Keratinocyte (primary cell): ENCODE measurements at regions not wholly inside any gene's neighbourhood (a gene's known extent, or its start where the extent isn't known, plus 50 kb on each side); places are given as distances from the start of the nearest gene placed in this dataset.

Experiments used
- DNase-seq: peaks from one replicate; pipeline ENCODE4 v3.0.0-alpha.2; 2011; ENCODE audit warnings: low read depth, missing footprints, low spot score
- FAIRE-seq: peaks from 2 replicates; lab custom pipeline; 2011; peaks lifted over from hg19 to GRCh38; lab: Jason Lieb, UNC
- H2AFZ ChIP-seq: 2 replicates; pipeline ENCODE4 v1.6.0; 2012; ENCODE audit warnings: low read length, control low read depth, inconsistent platforms; ENCODE audit not compliant: control insufficient read depth
- H3K27ac ChIP-seq: 2 replicates; pipeline ENCODE4 v1.5.1; 2011; ENCODE audit warnings: low read length; ENCODE audit not compliant: control insufficient read depth, insufficient read depth
- H3K27me3 ChIP-seq: 3 replicates; pipeline ENCODE4 v1.6.0; 2011; ENCODE audit warnings: low read length; ENCODE audit not compliant: control insufficient read depth, insufficient read depth; ENCODE audit errors: extremely low read depth
- H3K36me3 ChIP-seq, 2 experiments: 2 replicates in 1 of 2; 3 replicates in 1 of 2; pipeline ENCODE4 v1.5.1; 2011; ENCODE audit warnings: low read length in 2 of 2, mild to moderate bottlenecking in 1 of 2; ENCODE audit not compliant: control insufficient read depth in 2 of 2, insufficient read depth in 2 of 2; ENCODE audit errors: extremely low read depth in 1 of 2
- H3K4me1 ChIP-seq: 3 replicates; pipeline ENCODE4 v1.5.1; 2011; ENCODE audit warnings: low read length; ENCODE audit not compliant: control insufficient read depth, insufficient read depth; ENCODE audit errors: extremely low read depth
- H3K4me2 ChIP-seq: 3 replicates; pipeline ENCODE4 v1.6.0; 2011; ENCODE audit warnings: low read depth, low read length; ENCODE audit not compliant: control insufficient read depth, insufficient read depth; ENCODE audit errors: extremely low read depth
- H3K4me3 ChIP-seq, 3 experiments: fragments of 200-600 bp in 1 of 3; sonication (generic) in 1 of 3; 2 replicates in 2 of 3; 3 replicates in 1 of 3; pipeline ENCODE4 v1.5.1; 2011 to 2016; ENCODE audit warnings: low read length in 3 of 3, mild to moderate bottlenecking in 3 of 3, control low read depth in 2 of 3, inconsistent platforms in 1 of 3, low read depth in 1 of 3, mixed read lengths in 1 of 3, mixed run types in 1 of 3, moderate library complexity in 1 of 3; ENCODE audit not compliant: control insufficient read depth in 2 of 3, insufficient read depth in 2 of 3; ENCODE audit errors: extremely low read depth in 1 of 3
- H3K79me2 ChIP-seq: 2 replicates; pipeline ENCODE4 v1.6.0; 2012; ENCODE audit warnings: low read length; ENCODE audit not compliant: control insufficient read depth, insufficient read depth
- H3K9ac ChIP-seq: 3 replicates; pipeline ENCODE4 v1.6.0; 2011; ENCODE audit warnings: low read length; ENCODE audit not compliant: control insufficient read depth, insufficient read depth; ENCODE audit errors: extremely low read depth
- H3K9me1 ChIP-seq: 3 replicates; pipeline ENCODE4 v1.6.0; 2011; ENCODE audit warnings: low read length; ENCODE audit not compliant: control insufficient read depth, insufficient read depth; ENCODE audit errors: extremely low read depth
- H3K9me3 ChIP-seq: 2 replicates; pipeline ENCODE4 v1.5.1; 2012; ENCODE audit warnings: low read depth, low read length; ENCODE audit not compliant: control insufficient read depth
- H4K20me1 ChIP-seq: 3 replicates; pipeline ENCODE4 v1.6.0; 2011; ENCODE audit warnings: low read length; ENCODE audit not compliant: control insufficient read depth, insufficient read depth; ENCODE audit errors: extremely low read depth
- CTCF ChIP-seq, 3 experiments: IDR thresholded peaks in 1 of 3; conservative IDR thresholded peaks in 1 of 3; optimal IDR thresholded peaks in 1 of 3; 2 replicates in 2 of 3; 3 replicates in 1 of 3; pipeline versions ENCODE3 to v1.5.1; 2011; ENCODE audit warnings: low read length in 3 of 3, mild to moderate bottlenecking in 3 of 3, moderate library complexity in 2 of 3, control low read depth in 1 of 3, inconsistent platforms in 1 of 3; ENCODE audit not compliant: insufficient read depth in 2 of 3; ENCODE audit errors: extremely low read depth in 1 of 3
- EZH2 ChIP-seq: IDR thresholded peaks from one replicate; pipeline ENCODE4 v1.6.1; 2012; ENCODE audit warnings: inconsistent platforms, mild to moderate bottlenecking, low read length, moderate library complexity
- dilution Hi-C: fragments of 300-500 bp; cut with MboI; formaldehyde crosslinking; loops from one replicate; pipeline ENCODE4 v1.7.0; 2020; ENCODE audit warnings: low sequenced_read_pairs; ENCODE audit not compliant: extremely low pct_ligation_motif_present

DNA sequence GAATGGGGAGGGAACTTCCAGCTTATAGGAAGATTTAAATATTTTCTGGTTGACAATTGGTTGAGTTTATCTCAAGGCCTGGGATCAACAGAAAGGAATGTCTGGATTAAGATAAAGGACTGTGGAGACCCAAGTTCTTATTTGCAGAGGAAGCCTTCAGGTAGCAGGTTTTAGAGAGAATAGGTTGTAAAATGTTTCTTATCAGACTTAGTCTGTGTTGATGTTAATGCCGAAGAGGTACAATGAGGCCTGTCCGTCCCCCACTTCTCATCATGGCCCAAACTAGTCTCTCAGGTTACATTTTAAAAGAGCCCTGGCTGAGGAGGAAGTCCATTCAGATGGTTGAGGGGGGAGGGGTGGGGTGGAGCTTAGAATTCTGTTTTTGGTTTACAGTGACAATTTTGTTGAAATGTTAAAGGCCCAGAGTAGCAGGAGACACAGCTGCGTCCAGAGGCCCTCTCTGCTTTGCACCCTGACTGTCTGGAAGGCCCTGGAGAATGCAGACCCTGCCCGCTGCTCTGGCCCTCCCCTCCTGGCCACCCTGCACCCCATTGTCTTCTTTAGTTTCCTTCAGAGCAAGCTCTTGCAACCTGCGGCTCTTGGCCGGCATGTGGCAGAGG is 672.5 kb upstream of the TMEM132C start:
- Histone ChIP-seq H4K20me1 (no peaks in the 10 kb centered on the region), H3K4me1 (no peaks in the 10 kb centered on the region), H3K4me3 (no peak overlapping the region), H3K9ac (no peak overlapping the region), H3K79me2 (no peaks in the 10 kb centered on the region), H2AFZ (no peak overlapping the region), H3K4me2 (no peak overlapping the region), H3K27ac (no peak overlapping the region), H3K27me3 (no peaks in the 10 kb centered on the region), H3K36me3 (no peaks in the 10 kb centered on the region), H3K9me1 (no peaks in the 10 kb centered on the region), H3K9me3 (no peaks in the 10 kb centered on the region)
- FAIRE-seq (no peak), DNase-seq (no peak)
- dilution Hi-C loops, result no loop called here
- TF ChIP-seq EZH2, result no peak
- TF ChIP-seq CTCF (optimal IDR thresholded peaks at IDR 0.05 in 1 of 3, IDR thresholded peaks at IDR 0.05 in 1 of 3, conservative IDR thresholded peaks at IDR 0.05 in 1 of 3; ENCODE audit: extremely low read depth in 1 of 3, insufficient read depth in 2 of 3, low read length in 3 of 3), result no peak

- dilution Hi-C loops, result no loop called here
- Histone ChIP-seq H3K4me1 (no peaks in the 10 kb centered on the region), H3K9ac (no peak overlapping the region), H3K27ac (no peak overlapping the region), H3K9me3 (no peaks in the 10 kb centered on the region), H3K4me3 (no peak overlapping the region), H3K27me3 (no peaks in the 10 kb centered on the region), H3K9me1 (no peaks in the 10 kb centered on the region), H3K79me2 (no peaks in the 10 kb centered on the region), H3K36me3 (no peaks in the 10 kb centered on the region), H3K4me2 (no peak overlapping the region), H4K20me1 (no peaks in the 10 kb centered on the region), H2AFZ (no peak overlapping the region)
- FAIRE-seq, result no peak
- TF ChIP-seq CTCF (optimal IDR thresholded peaks at IDR 0.05 in 1 of 3, IDR thresholded peaks at IDR 0.05 in 1 of 3, conservative IDR thresholded peaks at IDR 0.05 in 1 of 3; ENCODE audit: extremely low read depth in 1 of 3, insufficient read depth in 2 of 3, low read length in 3 of 3) (no peak), EZH2 (no peak)
- no peak for DNase-seq
Measured at GRCh38 chr12:127595506-127595905, 671.5 kb upstream of the TMEM132C start.
